HG03457 (cell line): ENCODE measurements at regions not wholly inside any gene's neighbourhood (a gene's known extent, or its start where the extent isn't known, plus 50 kb on each side); places are given as distances from the start of the nearest gene placed in this dataset.

Experiments used
- ATAC-seq: cut with Tn5 transposase; IDR thresholded peaks from one replicate; pipeline ENCODE4 v1.9.1; 2021; ENCODE audit warnings: moderate number of reproducible peaks; ENCODE audit not compliant: unreplicated experiment

- ATAC-seq = no peak
Measured at GRCh38 chr16:73771196-73772064, 525.2 kb upstream of the PSMD7 start.

GRCh38 chr16:73768786-73769203, 527.8 kb upstream of the PSMD7 start:
- ATAC-seq = no peak

- ATAC-seq = no peak
Measured at GRCh38 chr16:73764321-73764720, 532.3 kb upstream of the PSMD7 start.

GRCh38 chr16:73756289-73757178, 540.1 kb upstream of the PSMD7 start:
- no peak for ATAC-seq

- ATAC-seq = no peak
Measured at GRCh38 chr16:73753931-73754330, 542.7 kb upstream of the PSMD7 start.

GRCh38 chr16:73750639-73751038, 546.0 kb upstream of the PSMD7 start:
- no peak for ATAC-seq

GRCh38 chr16:73747328-73747727, 549.3 kb upstream of the PSMD7 start:
- ATAC-seq = no peak

- ATAC-seq = no peak
Measured at GRCh38 chr16:73746554-73746953, 550.1 kb upstream of the PSMD7 start.

- no peak for ATAC-seq
Measured at GRCh38 chr16:73743665-73744496, 552.7 kb upstream of the PSMD7 start.

- ATAC-seq = no peak
Measured at GRCh38 chr16:73739049-73739769, 557.4 kb upstream of the PSMD7 start.

GRCh38 chr16:73738266-73738665, 558.3 kb upstream of the PSMD7 start:
- no peak for ATAC-seq

- ATAC-seq = no peak
Measured at GRCh38 chr16:73737637-73738036, 559.0 kb upstream of the PSMD7 start.

GRCh38 chr16:73735954-73736353, 560.7 kb upstream of the PSMD7 start:
- ATAC-seq = no peak

GRCh38 chr16:73735018-73735417, 561.6 kb upstream of the PSMD7 start:
- peak; percentile 54 for ATAC-seq

GRCh38 chr16:73732681-73733080, 563.9 kb upstream of the PSMD7 start:
- no peak for ATAC-seq

- no peak for ATAC-seq
Measured at GRCh38 chr16:73732143-73732542, 564.5 kb upstream of the PSMD7 start.

GRCh38 chr16:73730481-73731090, 566.0 kb upstream of the PSMD7 start:
- no peak for ATAC-seq

- ATAC-seq = no peak
Measured at GRCh38 chr16:73725156-73725555, 571.5 kb upstream of the PSMD7 start.

- no peak for ATAC-seq
Measured at GRCh38 chr16:73724503-73724902, 572.1 kb upstream of the PSMD7 start.
